HepG2 (cell line): ENCODE measurements at regions not wholly inside any gene's neighbourhood (a gene's known extent, or its start where the extent isn't known, plus 50 kb on each side); places are given as distances from the start of the nearest gene placed in this dataset.

ENCODE experiments used
- ATAC-seq: fragments of 200-7000 bp; cut with Tn5 transposase; 3 replicates; pipeline ENCODE4 v1.9.1; 2020; ENCODE audit warnings: mild to moderate bottlenecking, moderate library complexity
- BruUV-seq: library from RNA; stranded (reverse); fragments of 400-500 nt; replicated peaks from 2 replicates; lab custom pipeline; 2021; lab: Mats Ljungman, UMichigan
- CTCF ChIA-PET: fragments of 300-600 bp; formaldehyde crosslinking; extraction: SDS; loops from one replicate; lab custom pipeline; 2021; ENCODE audit warnings: low total read pairs, inconsistent platforms, low intra/inter-chr PET ratio; lab: Yijun Ruan, JAX
- POLR2A ChIA-PET: fragments of 350-600 bp; sonication (Branson Sonifier 250); formaldehyde crosslinking; loops from one replicate; lab custom pipeline; 2020; ENCODE audit warnings: antibody characterized with exemption, inconsistent platforms; lab: Yijun Ruan, JAX
- DNase-seq: peaks from one replicate; pipeline ENCODE4 v3.0.0-alpha.2; 2015; ENCODE audit warnings: low spot score
- FAIRE-seq: peaks from 3 replicates; lab custom pipeline; 2011; peaks lifted over from hg19 to GRCh38; lab: Jason Lieb, UNC
- H2AFZ ChIP-seq: one replicate; pipeline ENCODE4 v1.6.1; 2011; ENCODE audit warnings: low read length, inconsistent platforms
- H3K27ac ChIP-seq: fragments of 300-600 bp; 3 replicates; pipeline ENCODE4 v1.8.0; 2011; ENCODE audit warnings: mixed run types, mild to moderate bottlenecking, mixed read lengths, low read length, inconsistent platforms; ENCODE audit not compliant: insufficient read depth; ENCODE audit errors: extremely low read length
- H3K27me3 ChIP-seq, 2 experiments: fragments of 200-600 bp in 1 of 2; 2 replicates in 1 of 2; 3 replicates in 1 of 2; pipeline versions ENCODE4 v1.6.0 to v1.8.0; 2011; ENCODE audit warnings: low read length in 2 of 2, mild to moderate bottlenecking in 2 of 2, moderate library complexity in 2 of 2, inconsistent platforms in 1 of 2; ENCODE audit not compliant: insufficient read depth in 2 of 2, control insufficient read depth in 1 of 2
- H3K36me3 ChIP-seq, 2 experiments: fragments of 200-600 bp in 1 of 2; replicated peaks in 1 of 2; 2 replicates in 1 of 2; 3 replicates in 1 of 2; pipeline versions ENCODE4 v1.5.1 to v1.8.0; 2011; ENCODE audit warnings: low read length in 2 of 2, inconsistent platforms in 1 of 2; ENCODE audit not compliant: insufficient read depth in 2 of 2, control insufficient read depth in 1 of 2
- H3K4me1 ChIP-seq: 2 replicates; pipeline ENCODE4 v1.5.1; 2012; ENCODE audit warnings: low read length, inconsistent platforms; ENCODE audit not compliant: insufficient read depth
- H3K4me2 ChIP-seq: 2 replicates; pipeline ENCODE4 v1.6.0; 2011; ENCODE audit warnings: low read depth, low read length, inconsistent platforms
- H3K4me3 ChIP-seq, 3 experiments: fragments of 200-600 bp in 1 of 3; sonication (generic), shearing (Covaris generic) in 1 of 3; replicated peaks in 1 of 3; 2 replicates each; pipeline ENCODE4 v1.5.1; 2011 to 2016; ENCODE audit warnings: low read length in 3 of 3, inconsistent platforms in 2 of 3, low read depth in 2 of 3, mild to moderate bottlenecking in 2 of 3, control low read depth in 1 of 3, mixed read lengths in 1 of 3; ENCODE audit not compliant: insufficient read depth in 1 of 3
- H3K79me2 ChIP-seq: one replicate; pipeline ENCODE4 v1.6.1; 2011; ENCODE audit warnings: low read length, inconsistent platforms; ENCODE audit not compliant: insufficient read depth
- H3K9ac ChIP-seq: 2 replicates; pipeline ENCODE4 v1.6.0; 2011; ENCODE audit warnings: mild to moderate bottlenecking, low read depth, low read length, inconsistent platforms; ENCODE audit not compliant: insufficient read depth
- H3K9me3 ChIP-seq: 2 replicates; pipeline ENCODE4 v1.5.1; 2012; ENCODE audit warnings: mild to moderate bottlenecking, low read length
- H4K20me1 ChIP-seq: 2 replicates; pipeline ENCODE4 v1.6.0; 2011; ENCODE audit warnings: inconsistent platforms, mild to moderate bottlenecking, low read length, moderate library complexity; ENCODE audit not compliant: insufficient read depth
- ATAD3A ChIP-seq: sonication (generic); formaldehyde crosslinking; IDR thresholded peaks from 2 replicates; pipeline ENCODE4 v1.4.0; 2020; ENCODE audit warnings: missing genetic modification reagents
- FOXC1 ChIP-seq: sonication (generic); formaldehyde crosslinking; IDR thresholded peaks from 2 replicates; pipeline ENCODE4 v1.8.0; 2022; ENCODE audit warnings: mild to moderate bottlenecking, missing genetic modification reagents, borderline replicate concordance
- IRF1 ChIP-seq: sonication (generic); formaldehyde crosslinking; IDR thresholded peaks from 2 replicates; pipeline ENCODE4 v1.4.0; 2020; ENCODE audit warnings: low read depth, mild to moderate bottlenecking, missing genetic modification reagents
- NRL ChIP-seq: sonication (generic); formaldehyde crosslinking; IDR thresholded peaks from 2 replicates; pipeline ENCODE4 v1.5.0; 2020; ENCODE audit warnings: missing genetic modification reagents, mild to moderate bottlenecking, moderate library complexity, borderline replicate concordance
- TCF7 ChIP-seq: sonication (generic); IDR thresholded peaks from 2 replicates; pipeline ENCODE4 v1.6.1; 2016; ENCODE audit warnings: antibody characterized with exemption, low read depth
- ZBTB38 ChIP-seq: sonication (generic); formaldehyde crosslinking; IDR thresholded peaks from 2 replicates; pipeline ENCODE4 v1.5.1; 2020; ENCODE audit warnings: mild to moderate bottlenecking, missing genetic modification reagents
- ZMYM4 ChIP-seq: sonication (generic); formaldehyde crosslinking; IDR thresholded peaks from 2 replicates; pipeline ENCODE4 v1.8.1; 2023; ENCODE audit warnings: mild to moderate bottlenecking, missing genetic modification reagents
- ZNF687 ChIP-seq: sonication (generic); formaldehyde crosslinking; IDR thresholded peaks from 2 replicates; pipeline ENCODE4 v1.5.1; 2020; ENCODE audit warnings: mild to moderate bottlenecking, missing genetic modification reagents, moderate library complexity
- WGBS: methylation state at CpG from one replicate; pipeline ENCODE4 v1.1.6; 2017; ENCODE audit warnings: low lambda C conversion rate; 5-methylcytosine and 5-hydroxymethylcytosine counted together
- in situ Hi-C: cut with HindIII; loops from 2 replicates; pipeline ENCODE4 v1.10.0; 2017; ENCODE audit warnings: low pct_unique_long_range_greater_than_20kb; ENCODE audit not compliant: extremely low pct_ligation_motif_present
- intact Hi-C: fragments of 100-400 bp; cut with micrococcal nuclease; formaldehyde crosslinking; loops from one replicate; pipeline ENCODE4 v1.10.0; 2022; ENCODE audit not compliant: unreplicated experiment

- BruUV-seq = no TSS peak
- WGBS = 92% methylated on average over 9 of the region's 9 CpGs
- no peak for FAIRE-seq
- H3K4me1 ChIP-seq = peaks cover 65% of the 10 kb centered on the region
- intact Hi-C loops (no loop called here), in situ Hi-C loops (no loop called here)
- no peaks in the 10 kb centered on the region for H3K27me3 ChIP-seq
- ChIA-PET POLR2A (no interaction called here), CTCF (no interaction called here)
- no peaks in the 10 kb centered on the region for H4K20me1 ChIP-seq
- no peak for ATAC-seq
- no peak overlapping the region for H3K9ac ChIP-seq
- H2AFZ ChIP-seq = no peak overlapping the region
- peaks cover 13% of the 10 kb centered on the region for H3K79me2 ChIP-seq
- H3K9me3 ChIP-seq = peaks cover 19% of the 10 kb centered on the region
- H3K36me3 ChIP-seq = no peaks in the 10 kb centered on the region
- TF ChIP-seq NRL (CRISPR knock-in tag) (0 out of 2 replicates have a peak, but pooled peaks have one; percentile 46), ZNF687 (0 out of 2 replicates have a peak, but pooled peaks have one; percentile 37), ZBTB38 (CRISPR knock-in tag) (peak; percentile 54; the same call in 1 of the 2 replicates), TCF7 (0 out of 2 replicates have a peak, but pooled peaks have one; percentile 15), ATAD3A (CRISPR knock-in tag) (no peak), IRF1 (no peak), FOXC1 (CRISPR knock-in tag) (peak; percentile 37; the same call in 1 of the 2 replicates), ZMYM4 (CRISPR knock-in tag) (peak; percentile 37; the same call in 1 of the 2 replicates)
- TF ChIP-seq, all 625 proteins: peak for 6
- Histone ChIP-seq H3K27ac (no peak overlapping the region), H3K4me3 (no peak overlapping the region), H3K4me2 (no peak overlapping the region)
- DNase-seq = no peak
Measured at GRCh38 chr6:3915076-3915791, 66.1 kb downstream of the FAM50B start.
